ENCODE measurements at regions not wholly inside any gene's neighbourhood (a gene's known extent, or its start where the extent isn't known, plus 50 kb on each side); places are given as distances from the start of the nearest gene placed in this dataset.

GRCh38 chr13:58025821-58026220 lies 394.3 kb downstream of the PCDH17 start:
- no peak overlapping the region for H3K18ac ChIP-seq (ENCODE audit: insufficient read length, low read depth, low read length)
- no peak overlapping the region for H2AFZ ChIP-seq (ENCODE audit: low read length)
- no peaks in the 10 kb centered on the region for H3K23me2 ChIP-seq (ENCODE audit: insufficient read length, low read depth, low read length, poor library complexity, severe bottlenecking)
- no peak overlapping the region for H2BK15ac ChIP-seq (ENCODE audit: low read depth, low read length)
- no peaks in the 10 kb centered on the region for H3K36me3 Mint-ChIP-seq (ENCODE audit: insufficient read depth in 1 of 3, low read depth in 3 of 3)
- no peaks in the 10 kb centered on the region for H3K9me3 ChIP-seq (ENCODE audit: control insufficient read depth, low read depth, low read length)
- no peak overlapping the region for H4K91ac ChIP-seq (ENCODE audit: insufficient read length, low read depth, low read length)
- no peak overlapping the region for H2BK12ac ChIP-seq (ENCODE audit: insufficient read length, low read depth, low read length)
- H3K4me1 ChIP-seq (ENCODE audit: insufficient read depth, low read length), result no peaks in the 10 kb centered on the region
- no peak overlapping the region for H2BK20ac ChIP-seq (ENCODE audit: low read depth, low read length, poor library complexity, severe bottlenecking)
- H2BK5ac ChIP-seq (ENCODE audit: insufficient read length, low read length), result no peak overlapping the region
- H3K79me2 ChIP-seq (ENCODE audit: insufficient read depth, low read length), result no peaks in the 10 kb centered on the region
- H2AK5ac ChIP-seq (ENCODE audit: insufficient read length, low read length), result no peak overlapping the region
- H3K27me3 Mint-ChIP-seq (ENCODE audit: low read depth), result no peaks in the 10 kb centered on the region
- no peak overlapping the region for H3K4me3 Mint-ChIP-seq
- no peak for TF ChIP-seq CTCF (conservative IDR thresholded peaks at IDR 0.05)
- H3K9me3 Mint-ChIP-seq, result no peaks in the 10 kb centered on the region
- DNase-seq, result no peak
- no peak overlapping the region for H3K23ac ChIP-seq (ENCODE audit: insufficient read length, low read depth, low read length)
- no peak overlapping the region for H3K27ac Mint-ChIP-seq
- no peak overlapping the region for H4K5ac ChIP-seq (ENCODE audit: insufficient read length, low read depth, low read length)
- no peak overlapping the region for H3K4me2 ChIP-seq (ENCODE audit: insufficient read depth, insufficient read length, low read length)
- H4K8ac ChIP-seq (replicated peaks; ENCODE audit: insufficient read length, low read depth, low read length), result no peak overlapping the region
- H3K79me1 ChIP-seq (ENCODE audit: insufficient read depth, low read depth, low read length, poor library complexity, severe bottlenecking), result no peaks in the 10 kb centered on the region
- H3K4me1 Mint-ChIP-seq, result no peaks in the 10 kb centered on the region; a peak in 1 of 4 replicates
- H3K9ac ChIP-seq (ENCODE audit: extremely low read depth, insufficient read length, low read length), result no peak overlapping the region
- H3K27me3 ChIP-seq (ENCODE audit: insufficient read depth, low read length), result no peaks in the 10 kb centered on the region
- WGBS (ENCODE audit: extremely low coverage, insufficient read length, low lambda C conversion rate), result no CpG with 5 or more reads among the region's 1 CpG
- no peak overlapping the region for H3K27ac ChIP-seq (ENCODE audit: insufficient read length, low read depth, low read length)
- H3K4ac ChIP-seq (ENCODE audit: low read depth, low read length), result no peak overlapping the region
- H3K14ac ChIP-seq (ENCODE audit: insufficient read depth, low read length), result no peak overlapping the region
- no peak overlapping the region for H3T11ph ChIP-seq (ENCODE audit: low read length)
- H4K20me1 ChIP-seq (ENCODE audit: control insufficient read depth, insufficient read depth, insufficient read length), result no peaks in the 10 kb centered on the region
- H3K56ac ChIP-seq (ENCODE audit: insufficient read length, low read depth, low read length), result no peak overlapping the region
- H2BK120ac ChIP-seq (ENCODE audit: low read depth, low read length, poor library complexity, severe bottlenecking), result no peak overlapping the region
